Panc1 (cell line): ENCODE measurements at regions not wholly inside any gene's neighbourhood (a gene's known extent, or its start where the extent isn't known, plus 50 kb on each side); places are given as distances from the start of the nearest gene placed in this dataset.

Source experiments
- ATAC-seq: fragments of 200-7000 bp; cut with Tn5 transposase; 2 replicates; pipeline ENCODE4 v1.9.1; 2020; ENCODE audit warnings: mild to moderate bottlenecking, moderate library complexity
- BruUV-seq: library from RNA; stranded (reverse); fragments of 400-500 nt; replicated peaks from 2 replicates; lab custom pipeline; 2021; lab: Mats Ljungman, UMichigan
- CTCF ChIA-PET: fragments of 300-600 bp; sonication (Branson Sonifier 250); formaldehyde crosslinking; loops from one replicate; lab custom pipeline; 2022; ENCODE audit warnings: antibody characterized with exemption; lab: Charles Lee
- POLR2A ChIA-PET: fragments of 300-600 bp; sonication (Branson Sonifier 250); formaldehyde crosslinking; loops from one replicate; lab custom pipeline; 2022; ENCODE audit warnings: antibody characterized with exemption; lab: Charles Lee
- DNase-seq: peaks from one replicate; pipeline ENCODE4 v3.0.0-alpha.2; 2010; ENCODE audit warnings: low read depth, low spot score
- H3K27ac ChIP-seq: 2 replicates; pipeline ENCODE4 v1.5.1; 2011; ENCODE audit warnings: mild to moderate bottlenecking, low read length, inconsistent platforms
- H3K27me3 ChIP-seq: fragments of 200-500 bp; sonication (Bioruptor generic); 2 replicates; pipeline ENCODE4 v1.6.0; 2014; ENCODE audit warnings: low read length, inconsistent platforms; ENCODE audit not compliant: control insufficient read depth, insufficient read depth
- H3K36me3 ChIP-seq: fragments of 200-500 bp; sonication (Bioruptor generic); 2 replicates; pipeline ENCODE4 v1.5.1; 2014; ENCODE audit warnings: inconsistent platforms, mild to moderate bottlenecking, low read length, moderate library complexity; ENCODE audit not compliant: control insufficient read depth, insufficient read depth
- H3K4me1 ChIP-seq: 2 replicates; pipeline ENCODE4 v1.5.1; 2011; ENCODE audit warnings: inconsistent platforms, mild to moderate bottlenecking, low read length, moderate library complexity; ENCODE audit not compliant: control insufficient read depth, insufficient read depth
- H3K4me3 ChIP-seq, 2 experiments: 2 replicates each; pipeline ENCODE4 v1.5.1; 2011 to 2012; ENCODE audit warnings: low read depth in 2 of 2, low read length in 2 of 2, mild to moderate bottlenecking in 2 of 2, inconsistent platforms in 1 of 2, moderate library complexity in 1 of 2
- H3K9me3 ChIP-seq: fragments of 200-500 bp; sonication (Bioruptor generic); 2 replicates; pipeline ENCODE4 v1.5.1; 2014; ENCODE audit warnings: low read depth, mild to moderate bottlenecking, inconsistent platforms, low read length, moderate library complexity; ENCODE audit not compliant: control insufficient read depth, insufficient read depth
- SIN3A ChIP-seq: IDR thresholded peaks from 2 replicates; pipeline ENCODE4 v1.6.1; 2012; ENCODE audit warnings: low read depth, mild to moderate bottlenecking, low read length, moderate library complexity, borderline replicate concordance; ENCODE audit not compliant: insufficient read depth
- TCF7L2 ChIP-seq: IDR thresholded peaks from 2 replicates; pipeline ENCODE4 v1.6.1; 2011; ENCODE audit warnings: mild to moderate bottlenecking, low read depth, low read length, inconsistent platforms
- in situ Hi-C: cut with HindIII; loops from 2 replicates; pipeline ENCODE4 v1.10.0; 2016; ENCODE audit warnings: low sequenced_read_pairs, low pct_unique_long_range_greater_than_20kb
- intact Hi-C: fragments of 100-400 bp; cut with micrococcal nuclease; formaldehyde crosslinking; loops from one replicate; pipeline ENCODE4 v1.10.0; 2022; ENCODE audit not compliant: unreplicated experiment
- TF ChIP-seq, protein P1 (sequence below), 2 experiments: IDR thresholded peaks; 2 replicates each; pipeline ENCODE4 v1.6.1; 2011 to 2012; ENCODE audit warnings: low read depth in 2 of 2, control low read depth in 1 of 2, low read length in 1 of 2, mild to moderate bottlenecking in 1 of 2, moderate library complexity in 1 of 2; ENCODE audit not compliant: insufficient read depth in 1 of 2
- TF ChIP-seq, protein P2 (sequence below): fragments of 450-650 bp; IDR thresholded peaks from 2 replicates; pipeline ENCODE4 v1.5.1; 2017; ENCODE audit warnings: mild to moderate bottlenecking

DNA sequence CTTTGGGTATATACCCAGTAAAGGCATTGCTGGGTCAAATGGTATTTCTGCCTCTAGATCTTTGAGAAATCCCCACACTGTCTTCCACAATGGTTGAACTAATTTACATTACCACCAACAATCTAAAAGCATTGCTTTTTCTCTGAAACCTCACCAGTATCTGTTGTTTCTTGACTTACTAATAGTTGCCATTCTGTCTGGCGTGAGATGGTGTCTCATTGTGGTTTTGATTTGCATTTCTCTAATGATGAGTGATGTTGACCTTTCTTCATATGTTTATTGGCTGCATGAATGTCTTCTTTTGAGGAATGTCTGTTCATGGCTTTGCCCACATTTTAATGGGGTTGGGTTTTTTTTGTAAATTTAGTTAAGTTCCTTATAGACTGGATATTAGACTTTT lies 382.6 kb upstream of the ZNF804A start:
- CTCF ChIA-PET = no interaction called here
- in situ Hi-C loops = no loop called here
- no peak overlapping the region for H3K4me3 ChIP-seq
- no TSS peak for BruUV-seq
- POLR2A ChIA-PET = no interaction called here
- ATAC-seq (no peak), DNase-seq (no peak)
- H3K27me3 ChIP-seq = no peaks in the 10 kb centered on the region
- H3K4me1 ChIP-seq = no peaks in the 10 kb centered on the region
- H3K36me3 ChIP-seq = no peaks in the 10 kb centered on the region
- H3K27ac ChIP-seq = no peak overlapping the region
- intact Hi-C loops = no loop called here
- TF ChIP-seq SIN3A (no peak), TCF7L2 (no peak)
- TF ChIP-seq, protein P1, sequence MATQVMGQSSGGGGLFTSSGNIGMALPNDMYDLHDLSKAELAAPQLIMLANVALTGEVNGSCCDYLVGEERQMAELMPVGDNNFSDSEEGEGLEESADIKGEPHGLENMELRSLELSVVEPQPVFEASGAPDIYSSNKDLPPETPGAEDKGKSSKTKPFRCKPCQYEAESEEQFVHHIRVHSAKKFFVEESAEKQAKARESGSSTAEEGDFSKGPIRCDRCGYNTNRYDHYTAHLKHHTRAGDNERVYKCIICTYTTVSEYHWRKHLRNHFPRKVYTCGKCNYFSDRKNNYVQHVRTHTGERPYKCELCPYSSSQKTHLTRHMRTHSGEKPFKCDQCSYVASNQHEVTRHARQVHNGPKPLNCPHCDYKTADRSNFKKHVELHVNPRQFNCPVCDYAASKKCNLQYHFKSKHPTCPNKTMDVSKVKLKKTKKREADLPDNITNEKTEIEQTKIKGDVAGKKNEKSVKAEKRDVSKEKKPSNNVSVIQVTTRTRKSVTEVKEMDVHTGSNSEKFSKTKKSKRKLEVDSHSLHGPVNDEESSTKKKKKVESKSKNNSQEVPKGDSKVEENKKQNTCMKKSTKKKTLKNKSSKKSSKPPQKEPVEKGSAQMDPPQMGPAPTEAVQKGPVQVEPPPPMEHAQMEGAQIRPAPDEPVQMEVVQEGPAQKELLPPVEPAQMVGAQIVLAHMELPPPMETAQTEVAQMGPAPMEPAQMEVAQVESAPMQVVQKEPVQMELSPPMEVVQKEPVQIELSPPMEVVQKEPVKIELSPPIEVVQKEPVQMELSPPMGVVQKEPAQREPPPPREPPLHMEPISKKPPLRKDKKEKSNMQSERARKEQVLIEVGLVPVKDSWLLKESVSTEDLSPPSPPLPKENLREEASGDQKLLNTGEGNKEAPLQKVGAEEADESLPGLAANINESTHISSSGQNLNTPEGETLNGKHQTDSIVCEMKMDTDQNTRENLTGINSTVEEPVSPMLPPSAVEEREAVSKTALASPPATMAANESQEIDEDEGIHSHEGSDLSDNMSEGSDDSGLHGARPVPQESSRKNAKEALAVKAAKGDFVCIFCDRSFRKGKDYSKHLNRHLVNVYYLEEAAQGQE (IDR thresholded peaks at IDR 0.05; ENCODE audit: insufficient read depth in 1 of 2, low read depth in 2 of 2, low read length in 1 of 2) = no peak
- TF ChIP-seq, protein P2, sequence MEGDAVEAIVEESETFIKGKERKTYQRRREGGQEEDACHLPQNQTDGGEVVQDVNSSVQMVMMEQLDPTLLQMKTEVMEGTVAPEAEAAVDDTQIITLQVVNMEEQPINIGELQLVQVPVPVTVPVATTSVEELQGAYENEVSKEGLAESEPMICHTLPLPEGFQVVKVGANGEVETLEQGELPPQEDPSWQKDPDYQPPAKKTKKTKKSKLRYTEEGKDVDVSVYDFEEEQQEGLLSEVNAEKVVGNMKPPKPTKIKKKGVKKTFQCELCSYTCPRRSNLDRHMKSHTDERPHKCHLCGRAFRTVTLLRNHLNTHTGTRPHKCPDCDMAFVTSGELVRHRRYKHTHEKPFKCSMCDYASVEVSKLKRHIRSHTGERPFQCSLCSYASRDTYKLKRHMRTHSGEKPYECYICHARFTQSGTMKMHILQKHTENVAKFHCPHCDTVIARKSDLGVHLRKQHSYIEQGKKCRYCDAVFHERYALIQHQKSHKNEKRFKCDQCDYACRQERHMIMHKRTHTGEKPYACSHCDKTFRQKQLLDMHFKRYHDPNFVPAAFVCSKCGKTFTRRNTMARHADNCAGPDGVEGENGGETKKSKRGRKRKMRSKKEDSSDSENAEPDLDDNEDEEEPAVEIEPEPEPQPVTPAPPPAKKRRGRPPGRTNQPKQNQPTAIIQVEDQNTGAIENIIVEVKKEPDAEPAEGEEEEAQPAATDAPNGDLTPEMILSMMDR = no peak
- no peaks in the 10 kb centered on the region for H3K9me3 ChIP-seq

DNA sequence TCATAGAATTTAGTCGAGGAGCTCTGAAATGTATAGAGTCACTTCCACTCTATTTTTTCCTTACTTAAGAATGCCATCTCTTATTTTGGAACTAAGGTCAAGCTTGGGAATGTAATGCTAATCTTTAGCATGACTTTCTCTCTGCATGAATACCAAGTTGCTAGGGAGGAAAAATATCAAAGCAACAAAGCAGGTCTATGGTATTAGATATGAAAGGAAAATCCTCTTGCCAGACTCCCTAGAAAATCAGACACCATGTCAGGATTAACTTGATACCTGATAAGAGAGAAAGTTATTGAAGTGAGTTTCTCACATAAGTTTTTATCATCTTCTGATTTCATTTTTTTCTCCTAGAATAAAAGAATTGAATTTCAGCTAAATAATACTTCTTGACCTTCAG lies 341.7 kb upstream of the ZNF804A start:
- Histone ChIP-seq H3K27me3 (no peaks in the 10 kb centered on the region), H3K4me1 (no peaks in the 10 kb centered on the region), H3K9me3 (no peaks in the 10 kb centered on the region), H3K36me3 (no peaks in the 10 kb centered on the region), H3K4me3 (no peak overlapping the region), H3K27ac (no peak overlapping the region)
- no peak for ATAC-seq
- BruUV-seq = no TSS peak
- CTCF ChIA-PET = no interaction called here
- no peak for DNase-seq
- in situ Hi-C loops (no loop called here), intact Hi-C loops (no loop called here)
- TF ChIP-seq, protein P2 = no peak
- no peak for TF ChIP-seq SIN3A
- TF ChIP-seq, protein P1 (IDR thresholded peaks at IDR 0.05; ENCODE audit: insufficient read depth in 1 of 2, low read depth in 2 of 2, low read length in 1 of 2) = no peak
- no peak for TF ChIP-seq TCF7L2
- POLR2A ChIA-PET = no interaction called here
